Neuronal stem cell (in vitro differentiated cells): ENCODE measurements at regions not wholly inside any gene's neighbourhood (a gene's known extent, or its start where the extent isn't known, plus 50 kb on each side); places are given as distances from the start of the nearest gene placed in this dataset.

ENCODE experiments used
- DNase-seq: peaks from one replicate; pipeline ENCODE4 v3.0.0-alpha.2; 2013; ENCODE audit warnings: low spot score
- H2AFZ ChIP-seq: one replicate; pipeline ENCODE4 v1.6.1; 2013; ENCODE audit warnings: mild to moderate bottlenecking, low read length, inconsistent platforms
- H2AK5ac ChIP-seq: 2 replicates; pipeline ENCODE4 v1.6.1; 2013; ENCODE audit warnings: low read depth, mild to moderate bottlenecking, inconsistent platforms, low read length, moderate library complexity, mixed read lengths
- H2BK120ac ChIP-seq: 2 replicates; pipeline ENCODE4 v1.6.1; 2013; ENCODE audit warnings: low read depth, mild to moderate bottlenecking, inconsistent platforms, low read length, moderate library complexity, mixed read lengths
- H2BK12ac ChIP-seq: one replicate; pipeline ENCODE4 v1.6.1; 2013; ENCODE audit warnings: low read length, inconsistent platforms
- H2BK15ac ChIP-seq: 2 replicates; pipeline ENCODE4 v1.6.1; 2013; ENCODE audit warnings: mild to moderate bottlenecking, low read length, inconsistent platforms, mixed read lengths
- H2BK5ac ChIP-seq: one replicate; pipeline ENCODE4 v1.6.1; 2013; ENCODE audit warnings: inconsistent platforms, mild to moderate bottlenecking, low read length, moderate library complexity
- H3K14ac ChIP-seq: one replicate; pipeline ENCODE4 v1.6.1; 2013; ENCODE audit warnings: low read length, inconsistent platforms
- H3K18ac ChIP-seq: 2 replicates; pipeline ENCODE4 v1.6.1; 2013; ENCODE audit warnings: low read length, inconsistent platforms
- H3K23ac ChIP-seq: 2 replicates; pipeline ENCODE4 v1.6.1; 2013; ENCODE audit warnings: low read depth, mild to moderate bottlenecking, mixed read lengths, low read length, inconsistent platforms; ENCODE audit not compliant: poor library complexity
- H3K27ac ChIP-seq: replicated peaks from 3 replicates; pipeline ENCODE4 v1.5.1; 2013; ENCODE audit warnings: low read length, inconsistent platforms
- H3K27me3 ChIP-seq, 3 experiments: 2 replicates each; pipeline ENCODE4 v1.6.1; 2013; ENCODE audit warnings: low read length in 3 of 3, mild to moderate bottlenecking in 2 of 3, inconsistent platforms in 1 of 3, low read depth in 1 of 3, mixed read lengths in 1 of 3, moderate library complexity in 1 of 3; ENCODE audit not compliant: control insufficient read depth in 3 of 3, insufficient read depth in 3 of 3
- H3K36me3 ChIP-seq, 2 donors: replicated peaks in 1 of 2; 2 replicates each; pipeline ENCODE4 v1.6.1; 2013; ENCODE audit warnings: low read length in 2 of 2; ENCODE audit not compliant: control insufficient read depth in 2 of 2, insufficient read depth in 2 of 2
- H3K4ac ChIP-seq: 2 replicates; pipeline ENCODE4 v1.6.1; 2013; ENCODE audit warnings: inconsistent platforms, mild to moderate bottlenecking, low read length, moderate library complexity
- H3K4me1 ChIP-seq, 2 donors: 1 replicate in 1 of 2; 2 replicates in 1 of 2; pipeline ENCODE4 v1.6.1; 2013; ENCODE audit warnings: low read length in 2 of 2, low read depth in 1 of 2; ENCODE audit not compliant: control insufficient read depth in 2 of 2, insufficient read depth in 1 of 2
- H3K4me2 ChIP-seq: one replicate; pipeline ENCODE4 v1.6.1; 2013; ENCODE audit warnings: mild to moderate bottlenecking, low read length, inconsistent platforms; ENCODE audit not compliant: insufficient read depth, poor library complexity, severe bottlenecking
- H3K4me3 ChIP-seq, 2 donors: 2 replicates each; pipeline ENCODE4 v1.5.1; 2013; ENCODE audit warnings: low read length in 2 of 2, mild to moderate bottlenecking in 2 of 2, inconsistent platforms in 1 of 2, moderate library complexity in 1 of 2
- H3K79me1 ChIP-seq: one replicate; pipeline ENCODE4 v1.6.1; 2013; ENCODE audit warnings: low read depth, mild to moderate bottlenecking, inconsistent platforms, low read length, moderate library complexity
- H3K9ac ChIP-seq: one replicate; pipeline ENCODE4 v1.6.1; 2013; ENCODE audit warnings: mild to moderate bottlenecking, low read depth, low read length, inconsistent platforms; ENCODE audit not compliant: poor library complexity
- H3K9me3 ChIP-seq, 2 donors: replicated peaks in 1 of 2; 2 replicates each; pipeline versions ENCODE3 to v1.6.1; 2013; ENCODE audit warnings: low read length in 2 of 2, mild to moderate bottlenecking in 2 of 2, inconsistent platforms in 1 of 2, low read depth in 1 of 2, mixed read lengths in 1 of 2, moderate library complexity in 1 of 2; ENCODE audit not compliant: control insufficient read depth in 2 of 2, insufficient read depth in 1 of 2
- H4K8ac ChIP-seq: one replicate; pipeline ENCODE4 v1.6.1; 2013; ENCODE audit warnings: low read depth, mild to moderate bottlenecking, inconsistent platforms, low read length, moderate library complexity
- H4K91ac ChIP-seq: one replicate; pipeline ENCODE4 v1.6.1; 2013; ENCODE audit warnings: low read length, low read depth, mild to moderate bottlenecking, inconsistent platforms; ENCODE audit not compliant: poor library complexity
- WGBS, 2 donors: extraction: QIAGEN DNeasy Blood & Tissue Kit; methylation state at CpG; one replicate each; pipeline ENCODE4 v1.1.7; 2013; ENCODE audit warnings: missing lambda C conversion rate in 2 of 2, mixed read lengths in 1 of 2; ENCODE audit not compliant: insufficient read length in 2 of 2, insufficient replicate concordance in 1 of 2; ENCODE audit errors: extremely low coverage in 2 of 2; 5-methylcytosine and 5-hydroxymethylcytosine counted together

DNA sequence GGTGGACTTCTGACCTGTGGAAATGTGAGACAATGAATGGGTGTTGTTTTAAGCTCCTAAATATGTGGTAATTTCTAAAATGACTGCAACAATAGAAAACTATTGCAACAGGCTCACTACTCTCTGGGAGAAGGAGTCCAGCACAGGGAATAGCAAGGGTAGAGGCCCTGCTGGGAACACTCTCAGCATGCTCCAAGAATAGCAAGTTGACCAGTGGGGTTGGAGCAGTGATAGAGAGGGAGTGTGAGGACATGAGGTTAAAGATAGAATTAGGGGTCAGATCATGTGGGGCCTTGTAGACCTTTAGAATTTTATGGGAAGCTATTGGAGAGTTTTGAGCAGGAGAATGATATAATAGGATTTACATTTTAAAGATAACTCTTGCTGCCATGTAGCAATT lies 346.7 kb upstream of the CCDC196 start:
- Histone ChIP-seq H3K4me1 (peaks cover 0 to 3% of the 10 kb centered on the region in 2 donors), H2BK15ac (no peak overlapping the region), H3K4me2 (no peak overlapping the region), H2AFZ (no peak overlapping the region), H4K91ac (no peak overlapping the region), H3K14ac (no peak overlapping the region), H3K23ac (no peak overlapping the region), H3K27ac (no peak overlapping the region), H3K9ac (no peak overlapping the region), H3K4ac (no peak overlapping the region), H3K36me3 (no peaks in the 10 kb centered on the region), H2BK12ac (no peak overlapping the region), H2AK5ac (no peak overlapping the region), H2BK120ac (no peak overlapping the region), H3K9me3 (no peaks in the 10 kb centered on the region), H4K8ac (no peak overlapping the region), H3K27me3 (no peaks in the 10 kb centered on the region), H3K4me3 (no peak overlapping the region), H3K18ac (no peak overlapping the region), H2BK5ac (no peak overlapping the region), H3K79me1 (no peaks in the 10 kb centered on the region)
- no peak for DNase-seq

DNA sequence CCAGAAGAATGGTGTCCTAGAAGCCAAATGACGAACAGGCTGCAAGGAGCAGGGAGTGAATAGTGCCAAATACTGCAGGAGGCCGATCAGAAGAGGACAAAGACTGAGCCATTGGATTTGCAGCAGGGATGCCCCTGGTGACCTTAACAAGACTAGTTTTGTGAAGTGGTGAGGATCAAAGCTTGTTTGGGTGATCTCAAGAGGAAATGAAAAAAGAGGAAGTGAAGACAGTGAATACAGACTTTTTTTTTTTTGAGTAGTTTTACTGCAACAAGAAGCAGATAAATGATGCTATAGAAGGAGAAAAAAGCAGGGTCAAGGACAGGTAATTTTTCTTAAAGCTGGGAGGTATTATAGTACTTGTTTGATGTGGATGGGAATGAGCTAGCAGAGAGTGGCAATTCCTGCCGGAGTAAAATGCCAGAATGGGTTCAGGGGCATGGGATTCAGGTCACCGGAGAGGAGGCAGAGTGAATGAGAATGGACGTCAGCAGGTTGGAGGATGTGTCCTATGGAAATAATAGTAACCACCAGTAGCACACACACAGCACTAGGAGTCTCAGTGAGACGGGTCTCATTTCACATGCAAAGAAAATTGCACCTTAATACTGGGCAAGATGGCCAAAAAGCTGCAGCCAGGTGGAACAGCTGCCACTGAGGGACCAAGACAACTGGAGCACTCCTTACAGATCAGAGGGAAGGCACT lies 345.8 kb upstream of the CCDC196 start:
- Histone ChIP-seq H3K4me3 (no peak overlapping the region), H2BK12ac (no peak overlapping the region), H2BK120ac (no peak overlapping the region), H2BK15ac (no peak overlapping the region), H2AK5ac (no peak overlapping the region), H3K23ac (no peak overlapping the region), H3K4me2 (no peak overlapping the region), H3K14ac (no peak overlapping the region), H2AFZ (no peak overlapping the region), H3K36me3 (no peaks in the 10 kb centered on the region), H3K27me3 (no peaks in the 10 kb centered on the region), H3K4me1 (peaks cover 0 to 3% of the 10 kb centered on the region in 2 donors), H3K79me1 (no peaks in the 10 kb centered on the region), H3K27ac (no peak overlapping the region), H4K8ac (no peak overlapping the region), H4K91ac (no peak overlapping the region), H3K4ac (no peak overlapping the region), H3K18ac (no peak overlapping the region), H2BK5ac (no peak overlapping the region), H3K9me3 (no peaks in the 10 kb centered on the region), H3K9ac (no peak overlapping the region)
- no CpG with 5 or more reads among the region's 6 CpGs for WGBS, 2 donors
- DNase-seq = no peak

DNA sequence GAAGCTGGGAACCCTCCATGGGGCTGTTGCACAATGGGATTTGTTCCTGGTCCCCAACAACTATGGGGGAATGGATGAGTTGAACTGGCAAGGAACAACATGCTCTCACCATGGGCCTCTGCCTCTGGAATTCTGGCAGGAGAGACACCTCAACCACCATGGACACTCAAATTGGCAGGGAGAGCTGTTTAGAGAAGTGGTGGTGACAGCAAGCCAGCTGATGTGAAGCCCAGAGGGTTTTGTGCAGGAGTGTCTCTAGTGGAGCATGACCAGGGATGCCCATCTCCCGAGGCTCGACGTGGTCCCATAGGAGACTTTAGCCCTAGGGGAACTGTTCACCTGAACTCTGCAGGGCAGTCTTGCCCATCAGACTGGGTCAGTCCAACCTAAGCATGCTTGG lies 345.2 kb upstream of the CCDC196 start:
- Histone ChIP-seq H3K14ac (no peak overlapping the region), H3K9me3 (no peaks in the 10 kb centered on the region), H3K9ac (no peak overlapping the region), H2BK120ac (no peak overlapping the region), H3K4me2 (no peak overlapping the region), H3K18ac (no peak overlapping the region), H4K8ac (no peak overlapping the region), H2BK15ac (no peak overlapping the region), H3K79me1 (no peaks in the 10 kb centered on the region), H2BK12ac (no peak overlapping the region), H3K4ac (no peak overlapping the region), H3K23ac (no peak overlapping the region), H3K36me3 (no peaks in the 10 kb centered on the region), H3K27me3 (no peaks in the 10 kb centered on the region), H2AFZ (no peak overlapping the region), H4K91ac (no peak overlapping the region), H2AK5ac (no peak overlapping the region), H3K4me3 (no peak overlapping the region), H3K4me1 (peaks cover 0 to 3% of the 10 kb centered on the region in 2 donors), H2BK5ac (no peak overlapping the region), H3K27ac (no peak overlapping the region)
- no CpG with 5 or more reads among the region's 3 CpGs for WGBS, 2 donors
- no peak for DNase-seq

DNA sequence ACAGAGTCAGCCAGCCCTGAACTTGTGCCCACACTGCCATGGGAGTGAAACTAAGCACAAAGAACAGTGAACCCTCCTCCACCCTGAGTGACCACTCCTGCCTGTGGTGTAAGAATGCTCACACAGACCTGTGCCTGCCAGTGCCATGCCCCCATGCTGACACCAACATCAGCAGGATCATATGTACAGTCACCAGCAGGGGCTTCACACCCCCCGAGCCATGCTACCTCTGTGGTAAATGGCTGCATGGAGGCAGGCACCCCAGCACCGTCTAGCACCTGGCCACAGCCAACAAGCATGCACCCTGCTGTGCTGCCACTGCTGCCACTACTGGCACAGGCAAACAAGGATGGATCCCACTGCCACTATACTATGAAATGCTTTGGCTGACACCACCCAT lies 344.4 kb upstream of the CCDC196 start:
- no peak overlapping the region for H3K4me2 ChIP-seq
- no peak overlapping the region for H3K4me3 ChIP-seq
- no CpG with 5 or more reads among the region's 2 CpGs for whole genome bisulfite sequencing, 2 donors

More for the DNA sequence above, 344.4 kb upstream of the CCDC196 start:
- H3K27ac ChIP-seq = no peak overlapping the region
- H3K27me3 ChIP-seq = no peaks in the 10 kb centered on the region
- no peak overlapping the region for H2BK15ac ChIP-seq
- H3K9ac ChIP-seq = no peak overlapping the region
- no peaks in the 10 kb centered on the region for H3K79me1 ChIP-seq
- H2AK5ac ChIP-seq = no peak overlapping the region
- DNase-seq = no peak
- no peak overlapping the region for H3K4ac ChIP-seq
- H2BK12ac ChIP-seq = no peak overlapping the region
- H3K14ac ChIP-seq = peak overlapping the region; percentile 5
- no peak overlapping the region for H4K91ac ChIP-seq
- H2BK120ac ChIP-seq = no peak overlapping the region
- H3K18ac ChIP-seq = peak overlapping the region; percentile 86
- H3K4me1 ChIP-seq = peaks cover 0 to 3% of the 10 kb centered on the region in 2 donors
- no peak overlapping the region for H2AFZ ChIP-seq
- H2BK5ac ChIP-seq = no peak overlapping the region
- no peaks in the 10 kb centered on the region for H3K36me3 ChIP-seq
- H4K8ac ChIP-seq = no peak overlapping the region
- no peak overlapping the region for H3K23ac ChIP-seq
- H3K9me3 ChIP-seq = no peaks in the 10 kb centered on the region
